Urothelium cell line (cell line): ENCODE measurements at regions not wholly inside any gene's neighbourhood (a gene's known extent, or its start where the extent isn't known, plus 50 kb on each side); places are given as distances from the start of the nearest gene placed in this dataset.
"Not testable (repeated sequence)": the region's sequence is repeated elsewhere in the genome, so short reads cannot be mapped to it uniquely, and the experiment has no call there.

Experiments
- DNase-seq: peaks from one replicate; pipeline ENCODE4 v3.0.0; 2011; ENCODE audit warnings: low spot score, mixed read lengths
- FAIRE-seq: peaks from 2 replicates; lab custom pipeline; 2011; peaks lifted over from hg19 to GRCh38; lab: Jason Lieb, UNC

DNA sequence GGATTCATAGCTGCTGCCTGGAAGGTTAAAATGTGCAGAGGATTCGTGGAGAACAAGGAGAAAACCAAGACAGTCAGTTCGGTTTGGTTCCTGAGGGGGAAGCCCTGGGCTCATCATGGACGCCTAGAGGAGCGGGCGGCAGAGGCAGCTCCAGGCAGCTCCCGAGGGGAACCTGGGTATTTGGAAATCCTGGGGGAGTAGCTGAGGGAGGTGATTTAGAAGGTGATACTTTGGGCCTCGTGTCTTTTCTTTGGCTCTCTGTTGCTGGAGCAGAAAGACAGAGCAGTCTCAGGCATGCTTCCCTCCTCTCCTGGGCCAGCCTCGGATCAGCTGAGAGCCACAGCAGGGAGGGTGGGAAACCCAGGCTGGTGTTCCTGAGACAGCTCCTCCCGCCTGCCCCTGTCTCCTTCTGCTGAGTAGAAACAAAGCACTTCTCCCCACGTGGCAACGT lies 139.5 kb downstream of the DLL1 start:
- FAIRE-seq (no peak), DNase-seq (no peak)

DNA sequence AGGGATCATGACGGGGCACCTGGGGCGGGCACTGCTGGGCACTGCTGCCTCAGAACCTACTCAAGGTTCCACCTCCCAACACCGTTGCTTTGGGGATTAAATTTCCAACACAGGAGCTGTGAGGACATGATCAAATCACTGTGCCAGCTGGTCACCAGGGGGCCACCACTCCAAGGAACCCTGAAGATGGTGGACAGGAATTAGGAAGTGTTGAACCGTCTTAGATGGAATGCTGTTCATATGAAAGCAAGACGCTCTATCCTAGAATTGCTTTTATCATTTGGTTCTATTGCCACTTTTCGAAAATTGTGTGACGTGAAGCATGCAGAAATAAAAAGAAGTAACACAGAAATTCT lies 140.3 kb downstream of the DLL1 start:
- FAIRE-seq (no peak), DNase-seq (no peak)

DNA sequence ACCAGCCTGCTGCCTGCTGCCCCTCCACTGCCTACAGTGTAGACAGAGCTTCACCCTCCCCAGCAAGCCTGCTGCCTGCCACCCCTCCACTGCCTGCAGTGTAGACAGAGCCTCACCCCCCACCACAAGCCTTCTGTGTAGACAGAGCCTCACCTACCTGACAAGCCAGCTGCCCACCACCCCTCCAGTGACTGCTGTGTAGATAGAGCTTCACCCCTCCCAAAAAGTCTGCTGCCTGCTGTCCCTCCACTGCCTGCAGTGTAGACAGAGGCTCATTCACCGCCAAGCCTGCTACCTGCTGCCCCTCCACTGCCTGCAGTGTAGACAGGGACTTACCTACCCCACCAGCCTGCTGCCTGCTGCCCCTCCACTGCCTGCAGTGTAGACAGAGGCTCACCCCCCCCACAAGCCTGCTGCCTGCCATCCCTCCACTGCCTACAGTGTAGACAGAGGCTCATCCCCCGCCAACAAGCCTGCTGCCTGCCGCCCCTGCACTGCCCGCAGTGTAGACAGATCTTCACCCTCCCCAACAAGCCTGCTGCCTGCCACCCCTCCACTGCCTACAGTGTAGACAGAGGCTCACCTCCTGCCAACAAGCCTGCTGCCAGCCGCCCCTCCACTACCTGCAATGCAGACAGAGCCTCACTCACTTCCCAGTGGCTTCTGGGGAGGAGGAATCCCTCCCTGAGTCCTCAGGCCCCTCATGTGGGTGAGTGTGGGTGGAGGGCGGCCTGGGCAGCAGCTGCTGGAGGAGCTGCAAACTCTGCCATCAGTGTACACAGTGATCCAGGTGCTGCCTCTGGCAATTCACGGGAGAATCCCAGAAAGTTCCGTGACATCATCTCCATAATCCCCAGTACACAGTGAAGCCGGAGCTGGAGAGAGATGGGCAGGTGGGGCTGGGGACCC lies 140.9 kb downstream of the DLL1 start:
- FAIRE-seq (no peak), DNase-seq (no peak)

- FAIRE-seq, result no peak
- no peak for DNase-seq
Observed at GRCh38 chr6:170148709-170149470, 142.0 kb downstream of the DLL1 start.

DNA sequence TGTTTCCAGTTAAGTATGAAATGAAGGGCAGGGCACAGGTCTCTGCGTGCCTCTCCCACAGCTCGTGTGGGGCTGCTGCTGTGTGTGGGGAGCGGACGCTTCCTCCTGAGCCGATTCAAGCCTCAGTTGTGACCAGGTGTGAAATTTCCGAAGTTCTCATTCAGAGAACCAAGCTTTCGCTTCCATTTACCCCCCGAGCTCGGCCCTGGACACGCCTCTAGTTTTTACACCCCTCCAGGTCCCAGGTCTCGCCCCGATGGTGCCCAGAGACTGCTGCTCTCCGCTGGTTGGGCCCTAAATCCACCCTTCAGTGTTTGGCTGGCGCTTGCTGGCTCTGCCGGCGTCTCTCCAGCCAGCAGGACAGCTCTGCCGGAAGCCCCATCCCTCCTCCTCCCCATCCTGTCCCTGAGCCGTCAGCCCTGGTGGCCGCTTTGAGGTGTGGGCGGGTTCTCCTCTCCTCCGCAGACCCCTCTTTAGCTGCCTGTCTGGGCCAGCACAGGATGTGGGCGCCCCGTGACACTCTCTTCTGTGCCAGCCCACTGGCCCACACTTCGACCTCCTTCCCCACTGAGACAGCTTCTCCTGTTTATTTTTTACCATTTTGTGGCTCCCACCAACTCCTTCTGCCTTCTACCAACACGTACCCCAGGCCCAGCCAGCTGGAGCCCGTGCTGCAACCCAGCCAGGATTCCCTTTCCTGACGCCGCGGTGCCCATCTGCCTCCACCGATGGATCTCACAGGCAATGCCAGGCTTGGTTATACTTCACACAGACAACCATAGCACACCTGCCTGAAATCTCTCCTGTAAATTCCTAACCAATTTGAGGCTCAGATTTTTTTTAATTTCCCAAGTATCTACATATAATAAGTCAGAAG lies 142.8 kb downstream of the DLL1 start:
- DNase-seq, result no peak
- no peak for FAIRE-seq

GRCh38 chr6:170147056-170147787 lies 143.7 kb downstream of the DLL1 start:
- DNase-seq (no peak), FAIRE-seq (no peak)

- FAIRE-seq (no peak), DNase-seq (no peak)
Observed at GRCh38 chr6:170146640-170147039, 144.2 kb downstream of the DLL1 start.

GRCh38 chr6:170146131-170146530 lies 144.7 kb downstream of the DLL1 start:
- FAIRE-seq, result peak; percentile 100
- DNase-seq, result not testable (repeated sequence)

GRCh38 chr6:170145716-170146115 lies 145.2 kb downstream of the DLL1 start:
- not testable (repeated sequence) for FAIRE-seq, DNase-seq

DNA sequence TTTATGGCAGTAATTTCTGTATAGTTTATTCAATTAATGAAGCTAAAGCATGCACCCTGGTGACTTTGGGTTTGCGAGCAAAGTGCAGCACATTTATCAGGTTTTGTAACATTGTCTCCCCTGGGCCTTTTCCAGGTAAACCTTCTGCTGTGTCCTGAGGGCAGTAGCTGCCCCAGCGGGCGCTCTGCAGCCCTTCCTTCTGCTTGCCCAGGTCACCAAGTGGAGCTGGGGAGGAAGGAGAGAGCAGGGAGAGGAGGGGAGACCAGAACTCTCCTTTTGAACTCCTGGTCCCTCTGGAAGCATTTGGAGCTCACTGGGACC lies 145.6 kb downstream of the DLL1 start:
- DNase-seq (no peak), FAIRE-seq (no peak)

GRCh38 chr6:170144571-170145271 lies 146.2 kb downstream of the DLL1 start:
- DNase-seq (no peak), FAIRE-seq (no peak)

GRCh38 chr6:170143401-170144150 lies 147.3 kb downstream of the DLL1 start:
- no peak for FAIRE-seq

DNA sequence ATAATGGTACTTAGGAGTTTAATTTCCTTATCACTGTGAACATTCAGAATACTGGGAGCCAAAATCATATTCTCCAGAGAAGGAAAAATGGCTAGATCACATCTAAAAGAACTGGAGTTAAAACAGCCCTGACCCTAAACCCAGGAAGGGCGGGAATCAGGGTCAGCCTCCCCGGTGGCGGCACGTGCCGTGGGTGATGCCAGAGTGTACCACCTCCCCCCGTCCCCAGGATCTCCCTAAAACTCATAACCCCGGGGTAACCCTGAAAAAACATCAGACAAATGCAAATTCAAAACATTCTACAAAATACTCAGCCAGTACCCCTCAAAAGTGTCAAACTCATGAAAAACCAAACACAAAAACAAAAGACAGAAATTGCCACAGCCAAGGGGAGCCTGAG lies 148.3 kb downstream of the DLL1 start:
- DNase-seq (no peak), FAIRE-seq (no peak)

More at GRCh38 chr6:170143401-170144150, 147.3 kb downstream of the DLL1 start:
- DNase-seq, result no peak

DNA sequence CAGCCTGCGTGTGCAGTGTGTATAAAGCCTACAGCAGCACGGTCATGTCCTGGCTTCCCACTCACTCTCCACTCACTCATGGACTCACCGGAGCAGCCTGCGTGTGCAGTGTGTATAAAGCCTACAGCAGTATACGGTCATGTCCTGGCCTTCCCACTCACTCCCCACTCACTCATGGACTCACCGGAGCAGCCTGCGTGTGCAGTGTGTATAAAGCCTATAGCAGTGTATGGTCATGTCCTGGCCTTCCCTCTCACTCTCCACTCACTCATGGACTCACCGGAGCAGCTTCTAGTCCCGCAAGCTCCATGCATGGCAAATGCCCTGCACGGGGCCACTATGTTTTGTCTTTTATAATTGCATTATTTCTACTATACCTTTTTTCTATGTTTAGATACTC lies 149.8 kb downstream of the DLL1 start:
- not testable (repeated sequence) for DNase-seq, FAIRE-seq

- FAIRE-seq, result no peak
- no peak for DNase-seq
Observed at GRCh38 chr6:170140129-170140528, 150.7 kb downstream of the DLL1 start.

DNA sequence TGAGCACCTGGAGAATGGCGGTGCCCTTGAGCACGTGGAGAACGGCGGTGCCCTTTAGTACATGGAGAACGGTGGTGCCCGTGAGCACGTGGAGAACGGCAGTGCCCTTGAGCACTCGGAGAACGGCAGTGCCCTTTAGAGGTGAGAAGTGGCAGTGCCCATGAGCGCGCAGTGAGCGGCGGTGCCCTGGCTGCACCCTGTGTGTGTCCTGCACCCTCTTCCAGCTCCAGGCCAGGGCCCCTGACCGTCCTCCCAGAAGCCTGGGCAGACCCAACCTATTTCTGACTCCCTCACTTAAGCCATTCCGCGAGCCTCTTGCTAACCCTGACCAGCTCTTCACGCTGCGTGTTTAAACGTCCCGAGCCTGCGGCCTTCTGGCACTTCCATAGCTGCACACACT lies 151.3 kb downstream of the DLL1 start:
- no peak for FAIRE-seq

GRCh38 chr6:170139046-170139445 lies 151.8 kb downstream of the DLL1 start:
- DNase-seq, result not testable (repeated sequence)
- peak; percentile 89 for FAIRE-seq

More for the DNA sequence above, 151.3 kb downstream of the DLL1 start:
- DNase-seq, result no peak

GRCh38 chr6:170137911-170138910 lies 152.7 kb downstream of the DLL1 start:
- DNase-seq (no peak), FAIRE-seq (no peak)
